Testis (tissue), 2 donors: ENCODE measurements at regions not wholly inside any gene's neighbourhood (a gene's known extent, or its start where the extent isn't known, plus 50 kb on each side); places are given as distances from the start of the nearest gene placed in this dataset.

Experiments
- CTCF ChIP-seq, 3 experiments: fragments of 450-650 bp in 2 of 3; fragments of 200-600 bp in 1 of 3; sonication (generic) in 1 of 3; IDR thresholded peaks; one replicate each; pipeline ENCODE4 v1.5.1; 2016 to 2019; ENCODE audit warnings: antibody characterized with exemption in 3 of 3, mild to moderate bottlenecking in 2 of 3, moderate library complexity in 1 of 3
- POLR2A ChIP-seq: fragments of 450-650 bp; IDR thresholded peaks from one replicate; pipeline ENCODE4 v1.6.1; 2017; ENCODE audit warnings: antibody characterized with exemption, mild to moderate bottlenecking, moderate library complexity

- no peak for TF ChIP-seq CTCF (IDR thresholded peaks at IDR 0.05)
- no peak for TF ChIP-seq POLR2A
These were observed 692.2 kb downstream of the USP25 start for GRCh38 chr21:16421965-16422364.
